Thoracic aorta (tissue), 2 donors: ENCODE measurements at regions not wholly inside any gene's neighbourhood (a gene's known extent, or its start where the extent isn't known, plus 50 kb on each side); places are given as distances from the start of the nearest gene placed in this dataset.

Experiments
- ATAC-seq: fragments of 150-250 bp; one replicate; pipeline ENCODE4 v1.8.0; 2017; ENCODE audit warnings: low read depth; ENCODE audit not compliant: insufficient number of reproducible peaks, low FRiP score
- DNase-seq: peaks from one replicate; pipeline ENCODE4 v3.0.0-alpha.2; 2020; ENCODE audit warnings: low spot score
- H3K27ac ChIP-seq, 2 donors: fragments of 200-600 bp; sonication (generic); 1 replicate in 1 of 2; 2 replicates in 1 of 2; pipeline ENCODE4 v1.5.1; 2016; ENCODE audit warnings: mild to moderate bottlenecking in 2 of 2, moderate library complexity in 2 of 2
- H3K27me3 ChIP-seq: fragments of 200-600 bp; sonication (generic); replicated peaks from 2 replicates; pipeline ENCODE4 v1.6.0; 2016; ENCODE audit warnings: mild to moderate bottlenecking; ENCODE audit not compliant: insufficient read depth
- H3K36me3 ChIP-seq: fragments of 200-600 bp; sonication (generic); one replicate; pipeline ENCODE4 v1.5.1; 2016
- H3K4me1 ChIP-seq, 2 donors: fragments of 200-600 bp; sonication (generic); 1 replicate in 1 of 2; 2 replicates in 1 of 2; pipeline versions ENCODE4 v1.5.1 to v1.6.0; 2016; ENCODE audit warnings: low read depth in 2 of 2, mild to moderate bottlenecking in 1 of 2; ENCODE audit not compliant: control insufficient read depth in 1 of 2
- H3K4me3 ChIP-seq: fragments of 200-600 bp; sonication (generic); 2 replicates; pipeline ENCODE4 v1.5.1; 2016; ENCODE audit warnings: mild to moderate bottlenecking
- H3K9me3 ChIP-seq: fragments of 200-600 bp; sonication (generic); 2 replicates; pipeline ENCODE4 v1.5.1; 2016
- CTCF ChIP-seq: fragments of 200-600 bp; sonication (generic); IDR thresholded peaks from one replicate; pipeline ENCODE4 v1.5.1; 2019; ENCODE audit warnings: antibody characterized with exemption

GRCh38 chr12:20175704-20176388 lies 192.5 kb upstream of the PDE3A start:
- Histone ChIP-seq H3K4me3 (no peak overlapping the region), H3K4me1 (peaks cover 0 to 5% of the 10 kb centered on the region in 2 donors), H3K27me3 (no peaks in the 10 kb centered on the region), H3K27ac (no peak overlapping the region), H3K36me3 (no peaks in the 10 kb centered on the region), H3K9me3 (no peaks in the 10 kb centered on the region)
- DNase-seq: no peak
- TF ChIP-seq CTCF: no peak
- ATAC-seq: no peak

GRCh38 chr12:20181416-20182180 lies 186.7 kb upstream of the PDE3A start:
- Histone ChIP-seq H3K4me1 (peaks cover 7 to 15% of the 10 kb centered on the region in 2 donors), H3K36me3 (no peaks in the 10 kb centered on the region), H3K27me3 (no peaks in the 10 kb centered on the region), H3K4me3 (no peak overlapping the region), H3K9me3 (no peaks in the 10 kb centered on the region), H3K27ac (no peak overlapping the region)
- no peak for TF ChIP-seq CTCF
- DNase-seq: no peak
- ATAC-seq: no peak

- H3K4me1 ChIP-seq: peaks cover 13 to 29% of the 10 kb centered on the region in 2 donors
- no peak for DNase-seq
- no peak for ATAC-seq
- H3K36me3 ChIP-seq: no peaks in the 10 kb centered on the region
- H3K9me3 ChIP-seq: no peaks in the 10 kb centered on the region
- no peak overlapping the region for H3K4me3 ChIP-seq
- H3K27ac ChIP-seq: no peak overlapping the region
- no peaks in the 10 kb centered on the region for H3K27me3 ChIP-seq
- TF ChIP-seq CTCF: no peak
Measured at GRCh38 chr12:20183563-20183962, 184.8 kb upstream of the PDE3A start.

- peaks cover 16 to 29% of the 10 kb centered on the region in 2 donors for H3K4me1 ChIP-seq
- ATAC-seq (no peak), DNase-seq (no peak)
- TF ChIP-seq CTCF: no peak
- no peaks in the 10 kb centered on the region for H3K27me3 ChIP-seq
- no peaks in the 10 kb centered on the region for H3K36me3 ChIP-seq
- H3K27ac ChIP-seq: no peak overlapping the region
- H3K4me3 ChIP-seq: no peak overlapping the region
- H3K9me3 ChIP-seq: no peaks in the 10 kb centered on the region
Measured at GRCh38 chr12:20184514-20184913, 183.8 kb upstream of the PDE3A start.

GRCh38 chr12:20187456-20187855 lies 180.9 kb upstream of the PDE3A start:
- H3K27me3 ChIP-seq: no peaks in the 10 kb centered on the region
- H3K27ac ChIP-seq: peak overlapping the region in 1 of 2 donors; percentile 32
- no peak overlapping the region for H3K4me3 ChIP-seq
- DNase-seq (no peak), ATAC-seq (no peak)
- H3K36me3 ChIP-seq: no peaks in the 10 kb centered on the region
- TF ChIP-seq CTCF: no peak
- no peaks in the 10 kb centered on the region for H3K9me3 ChIP-seq
- H3K4me1 ChIP-seq: peaks cover 17 to 29% of the 10 kb centered on the region in 2 donors
